Mesendoderm (in vitro differentiated cells): ENCODE measurements at regions not wholly inside any gene's neighbourhood (a gene's known extent, or its start where the extent isn't known, plus 50 kb on each side); places are given as distances from the start of the nearest gene placed in this dataset.
A peak's percentile ranks its signal among the peaks of the same experiment; 100 is the strongest.

Source experiments
- DNase-seq: peaks from one replicate; pipeline ENCODE4 v3.0.0; 2013
- H2AK5ac ChIP-seq: 2 replicates; pipeline ENCODE4 v1.6.1; 2013; ENCODE audit warnings: low read length, inconsistent platforms
- H2BK120ac ChIP-seq: 2 replicates; pipeline ENCODE4 v1.6.1; 2013; ENCODE audit warnings: low read depth, mild to moderate bottlenecking, low read length, moderate library complexity, mixed read lengths
- H2BK15ac ChIP-seq: replicated peaks from 2 replicates; pipeline ENCODE4 v1.6.1; 2013; ENCODE audit warnings: low read depth, mild to moderate bottlenecking, moderate library complexity
- H2BK5ac ChIP-seq: 2 replicates; pipeline ENCODE4 v1.6.1; 2013; ENCODE audit warnings: low read length, inconsistent platforms
- H3K18ac ChIP-seq: 2 replicates; pipeline ENCODE4 v1.6.1; 2013; ENCODE audit warnings: mild to moderate bottlenecking, low read length, mixed read lengths
- H3K23ac ChIP-seq: one replicate; pipeline ENCODE4 v1.6.1; 2013; ENCODE audit warnings: low read length
- H3K27ac ChIP-seq: 2 replicates; pipeline ENCODE4 v1.5.1; 2013; ENCODE audit warnings: low read depth, mild to moderate bottlenecking, inconsistent platforms, low read length, moderate library complexity
- H3K27me3 ChIP-seq: 2 replicates; pipeline ENCODE4 v1.6.1; 2013; ENCODE audit warnings: low read length, control low read depth, mild to moderate bottlenecking, inconsistent platforms; ENCODE audit not compliant: insufficient read depth, poor library complexity
- H3K36me3 ChIP-seq: 2 replicates; pipeline ENCODE4 v1.6.1; 2013; ENCODE audit warnings: low read length, inconsistent platforms; ENCODE audit not compliant: control insufficient read depth, insufficient read depth
- H3K4ac ChIP-seq: one replicate; pipeline ENCODE4 v1.6.1; 2013; ENCODE audit warnings: low read depth, mild to moderate bottlenecking, low read length, moderate library complexity
- H3K4me1 ChIP-seq: 2 replicates; pipeline ENCODE4 v1.6.1; 2013; ENCODE audit warnings: low read depth, low read length, inconsistent platforms; ENCODE audit not compliant: control insufficient read depth
- H3K4me2 ChIP-seq: 2 replicates; pipeline ENCODE4 v1.6.1; 2013; ENCODE audit warnings: low read length
- H3K4me3 ChIP-seq: 2 replicates; pipeline ENCODE4 v1.5.1; 2013; ENCODE audit warnings: mild to moderate bottlenecking, low read length
- H3K56ac ChIP-seq: one replicate; pipeline ENCODE4 v1.6.1; 2013; ENCODE audit warnings: low read length
- H3K79me1 ChIP-seq: 2 replicates; pipeline ENCODE4 v1.6.1; 2013; ENCODE audit warnings: low read length, inconsistent platforms
- H3K79me2 ChIP-seq: 2 replicates; pipeline ENCODE4 v1.6.1; 2013; ENCODE audit warnings: mild to moderate bottlenecking, low read length; ENCODE audit not compliant: control insufficient read depth, insufficient read depth
- H3K9ac ChIP-seq: 2 replicates; pipeline ENCODE4 v1.6.1; 2013; ENCODE audit warnings: low read length, inconsistent platforms
- H4K5ac ChIP-seq: one replicate; pipeline ENCODE4 v1.6.1; 2013; ENCODE audit warnings: low read length
- H4K8ac ChIP-seq: one replicate; pipeline ENCODE4 v1.6.1; 2013; ENCODE audit warnings: low read depth, mild to moderate bottlenecking, control low read depth, low read length, moderate library complexity
- WGBS: extraction: QIAGEN DNeasy Blood & Tissue Kit; methylation state at CpG from one replicate; pipeline ENCODE4 v1.1.7; 2013; ENCODE audit warnings: low lambda C conversion rate, missing lambda C conversion rate; ENCODE audit not compliant: insufficient coverage; ENCODE audit errors: extremely low coverage; 5-methylcytosine and 5-hydroxymethylcytosine counted together

DNA sequence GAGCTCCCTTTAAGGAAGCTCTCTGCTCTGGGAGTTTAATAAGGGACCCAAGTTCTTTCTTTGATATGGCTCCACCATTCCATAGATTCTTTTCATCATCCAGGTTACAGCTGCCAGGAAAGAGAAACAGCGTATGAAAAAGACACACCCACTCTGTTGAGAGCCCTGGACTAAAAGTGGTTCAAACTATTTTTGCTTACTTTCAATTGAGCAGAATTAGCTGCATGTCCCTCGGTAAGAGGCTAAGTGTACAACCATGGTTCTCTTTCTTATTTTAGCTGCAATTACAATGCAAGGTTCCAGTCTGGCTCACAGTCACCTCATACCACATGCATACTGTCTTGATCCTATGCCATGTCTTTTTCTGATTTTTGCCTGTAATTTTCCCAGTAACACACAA, 1288.3 kb downstream of the NSUN3 start:
- Histone ChIP-seq H3K79me1 (no peaks in the 10 kb centered on the region), H3K9ac (no peak overlapping the region), H2BK15ac (no peak overlapping the region), H4K5ac (no peak overlapping the region), H2BK5ac (no peak overlapping the region), H3K18ac (no peak overlapping the region), H3K36me3 (no peaks in the 10 kb centered on the region), H3K79me2 (no peaks in the 10 kb centered on the region), H4K8ac (no peak overlapping the region), H2AK5ac (no peak overlapping the region), H3K27me3 (no peaks in the 10 kb centered on the region), H3K27ac (no peak overlapping the region), H3K4me2 (no peak overlapping the region), H3K23ac (no peak overlapping the region), H3K56ac (no peak overlapping the region), H2BK120ac (no peak overlapping the region), H3K4me1 (no peaks in the 10 kb centered on the region), H3K4me3 (no peak overlapping the region), H3K4ac (no peak overlapping the region)
- no CpG with 5 or more reads among the region's 2 CpGs for WGBS
- no peak for DNase-seq

DNA sequence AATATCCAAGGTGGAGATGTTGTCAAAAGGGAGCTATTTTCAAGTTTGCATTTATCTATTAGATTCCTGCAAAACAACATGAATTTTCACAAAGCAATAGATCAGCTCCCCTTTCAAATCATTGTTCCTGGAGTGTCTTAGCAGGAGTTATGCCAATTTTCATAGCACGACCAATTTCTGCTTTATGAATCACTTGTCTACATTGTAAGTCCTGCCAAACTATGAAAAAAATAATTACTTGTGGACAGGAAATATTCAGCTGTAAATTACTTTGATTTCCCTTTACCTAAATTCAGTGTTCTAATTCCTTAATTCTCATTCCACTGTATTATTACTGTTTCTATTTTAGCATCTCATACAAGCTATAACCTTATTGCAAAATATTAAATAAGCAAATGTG, 1289.6 kb downstream of the NSUN3 start:
- Histone ChIP-seq H3K4me2 (no peak overlapping the region), H2BK15ac (no peak overlapping the region), H3K4ac (no peak overlapping the region), H2BK120ac (no peak overlapping the region), H3K9ac (no peak overlapping the region), H3K4me3 (no peak overlapping the region), H3K56ac (no peak overlapping the region), H3K79me2 (no peaks in the 10 kb centered on the region), H3K18ac (no peak overlapping the region), H3K4me1 (no peaks in the 10 kb centered on the region), H3K27me3 (no peaks in the 10 kb centered on the region), H3K36me3 (no peaks in the 10 kb centered on the region), H4K5ac (no peak overlapping the region), H3K79me1 (no peaks in the 10 kb centered on the region), H3K27ac (no peak overlapping the region), H4K8ac (no peak overlapping the region), H3K23ac (no peak overlapping the region), H2AK5ac (no peak overlapping the region), H2BK5ac (no peak overlapping the region)
- no CpG with 5 or more reads among the region's 1 CpG for WGBS
- DNase-seq: no peak

DNA sequence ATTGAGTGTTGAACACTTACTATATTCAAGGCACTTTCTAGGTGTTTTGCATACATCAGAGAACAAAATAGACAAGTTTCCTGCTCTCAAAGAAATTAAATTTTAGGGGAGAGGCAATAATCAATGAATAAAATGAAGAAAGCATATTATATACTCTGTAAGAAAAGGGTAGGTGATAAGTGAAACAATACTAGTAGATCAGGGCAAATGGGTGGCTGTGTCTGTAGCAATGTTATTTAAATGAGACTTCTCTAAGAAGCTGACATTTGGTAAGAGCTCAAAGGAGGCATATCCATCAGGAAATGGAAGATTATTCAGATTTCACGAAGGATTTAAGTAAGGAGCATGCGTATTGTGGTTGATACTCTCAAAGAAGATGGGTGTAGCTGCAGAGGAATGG, 1291.6 kb downstream of the NSUN3 start:
- Histone ChIP-seq H3K56ac (no peak overlapping the region), H4K8ac (no peak overlapping the region), H3K4me2 (no peak overlapping the region), H4K5ac (no peak overlapping the region), H3K79me1 (no peaks in the 10 kb centered on the region), H3K27me3 (no peaks in the 10 kb centered on the region), H2BK120ac (no peak overlapping the region), H3K4me3 (no peak overlapping the region), H3K4me1 (no peaks in the 10 kb centered on the region), H2BK15ac (no peak overlapping the region), H3K18ac (no peak overlapping the region), H3K79me2 (no peaks in the 10 kb centered on the region), H2AK5ac (no peak overlapping the region), H3K36me3 (no peaks in the 10 kb centered on the region), H3K27ac (no peak overlapping the region), H3K23ac (no peak overlapping the region), H3K4ac (no peak overlapping the region), H3K9ac (no peak overlapping the region), H2BK5ac (no peak overlapping the region)
- WGBS: no CpG with 5 or more reads among the region's 2 CpGs
- peak; percentile 6 for DNase-seq

DNA sequence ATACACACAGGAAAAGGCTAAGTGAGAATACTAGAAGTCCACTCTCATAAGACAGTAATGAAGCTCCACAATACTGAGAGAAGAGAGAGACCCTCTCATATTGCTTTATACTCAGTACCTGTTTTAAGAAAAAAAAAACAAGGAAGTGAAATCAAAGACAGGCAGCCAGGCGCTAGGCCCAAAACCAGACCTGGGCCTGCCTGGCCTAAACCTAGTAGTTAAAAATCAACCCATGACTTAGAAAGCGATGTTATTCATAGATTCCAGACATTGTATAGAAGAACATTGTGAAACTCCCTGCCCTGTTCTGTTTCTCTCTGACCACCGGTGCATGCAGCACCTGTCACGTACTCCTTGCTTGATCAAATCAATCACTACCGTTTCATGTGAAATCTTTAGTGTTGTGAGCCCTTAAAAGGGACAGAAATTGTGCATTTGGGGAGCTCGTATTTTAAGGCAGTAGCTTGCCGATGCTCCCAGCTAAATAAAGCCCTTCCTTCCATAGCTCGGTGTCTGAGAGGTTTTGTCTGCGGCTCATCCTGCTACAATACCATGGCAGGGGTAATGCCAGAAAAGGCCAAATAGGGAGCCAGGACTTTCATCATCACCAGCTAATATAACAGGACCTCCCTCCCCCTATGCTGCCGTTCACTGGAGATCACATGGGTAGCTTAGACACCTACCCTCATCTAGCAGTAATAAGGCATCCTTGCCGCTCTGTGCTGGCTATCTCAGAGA, 1294.1 kb downstream of the NSUN3 start:
- Histone ChIP-seq H3K27ac (no peak overlapping the region), H3K79me1 (no peaks in the 10 kb centered on the region), H3K4me2 (no peak overlapping the region), H3K56ac (peak overlapping the region; percentile 8), H2BK120ac (no peak overlapping the region), H2AK5ac (no peak overlapping the region), H4K5ac (no peak overlapping the region), H3K36me3 (no peaks in the 10 kb centered on the region), H3K27me3 (no peaks in the 10 kb centered on the region), H3K4ac (no peak overlapping the region), H2BK5ac (no peak overlapping the region), H2BK15ac (no peak overlapping the region), H3K9ac (no peak overlapping the region), H3K18ac (no peak overlapping the region), H3K4me3 (no peak overlapping the region), H3K4me1 (no peaks in the 10 kb centered on the region), H3K79me2 (no peaks in the 10 kb centered on the region), H4K8ac (no peak overlapping the region), H3K23ac (no peak overlapping the region)
- no peak for DNase-seq
- WGBS: no CpG with 5 or more reads among the region's 11 CpGs

DNA sequence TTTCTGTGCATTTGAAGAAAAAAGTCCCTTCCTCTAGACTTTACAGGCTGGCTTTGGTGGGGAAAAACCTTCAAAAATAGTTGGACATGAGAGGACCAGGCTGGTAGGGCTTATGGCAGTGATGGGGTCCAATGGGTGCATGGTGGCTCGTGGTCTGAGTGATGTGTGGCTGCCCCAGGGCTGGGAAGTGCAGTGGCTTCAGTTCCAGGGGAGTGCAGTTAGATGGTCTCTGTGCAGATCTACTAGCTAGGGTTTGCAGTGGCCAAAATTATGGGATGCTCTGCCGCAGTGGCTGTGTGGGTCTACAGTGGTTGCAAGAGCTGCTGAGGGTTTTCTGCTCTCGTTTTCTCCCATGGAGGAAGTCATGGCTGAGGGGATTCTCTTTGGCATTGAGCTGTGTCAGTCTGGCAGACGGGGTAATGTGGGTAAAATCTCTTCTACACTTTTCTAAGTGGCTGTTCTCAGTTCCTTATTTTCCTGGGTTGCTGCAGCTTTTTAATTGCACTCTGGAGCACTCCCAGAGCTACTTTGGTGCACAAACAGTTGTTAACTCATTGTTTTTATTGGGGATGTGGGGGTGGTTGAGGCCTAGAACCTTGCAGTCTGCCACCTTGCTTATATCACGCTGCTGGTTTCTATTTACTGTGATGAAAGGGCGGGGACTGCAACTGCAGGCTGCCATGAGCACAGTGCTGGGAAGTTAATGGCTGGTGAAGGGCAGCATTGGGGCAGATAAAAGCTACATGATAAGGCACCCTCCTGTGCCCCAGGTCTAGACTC, 1324.6 kb downstream of the NSUN3 start:
- no peak overlapping the region for H4K5ac ChIP-seq
- no peaks in the 10 kb centered on the region for H3K4me1 ChIP-seq
- no peaks in the 10 kb centered on the region for H3K79me1 ChIP-seq
- H4K8ac ChIP-seq: no peak overlapping the region
- H3K36me3 ChIP-seq: no peaks in the 10 kb centered on the region
- no peak overlapping the region for H3K18ac ChIP-seq
- H3K56ac ChIP-seq: no peak overlapping the region
- no peak overlapping the region for H2AK5ac ChIP-seq
- H3K27ac ChIP-seq: no peak overlapping the region
- DNase-seq: peak; percentile 13
- H3K4me3 ChIP-seq: no peak overlapping the region
- H3K4me2 ChIP-seq: no peak overlapping the region
- no peak overlapping the region for H2BK5ac ChIP-seq
- no peak overlapping the region for H3K9ac ChIP-seq
- H3K4ac ChIP-seq: no peak overlapping the region
- no peaks in the 10 kb centered on the region for H3K79me2 ChIP-seq
- no CpG with 5 or more reads among the region's 6 CpGs for WGBS
- no peak overlapping the region for H3K23ac ChIP-seq
- no peak overlapping the region for H2BK120ac ChIP-seq
- no peaks in the 10 kb centered on the region for H3K27me3 ChIP-seq
- H2BK15ac ChIP-seq: no peak overlapping the region
